ENCODE measurements at regions not wholly inside any gene's neighbourhood (a gene's known extent, or its start where the extent isn't known, plus 50 kb on each side); places are given as distances from the start of the nearest gene placed in this dataset.

GRCh38 chr2:66255867-66256266, 179.1 kb upstream of the MEIS1 start:
- TF ChIP-seq PRDM1 (tag by site-specific recombination; IDR thresholded peaks at IDR 0.05) (no peak), CTCF (tag by site-specific recombination; IDR thresholded peaks at IDR 0.05) (no peak), PRDM4 (tag by site-specific recombination; IDR thresholded peaks at IDR 0.05) (no peak), GLI4 (tag by site-specific recombination; IDR thresholded peaks at IDR 0.05) (no peak), ZNF776 (tag by site-specific recombination; IDR thresholded peaks at IDR 0.05; ENCODE audit: borderline replicate concordance) (no peak), MZF1 (tag by site-specific recombination; IDR thresholded peaks at IDR 0.05; ENCODE audit: borderline replicate concordance) (no peak), ZNF302 (tag by site-specific recombination; IDR thresholded peaks at IDR 0.05; ENCODE audit: low read depth) (no peak), YY1 (tag by site-specific recombination; IDR thresholded peaks at IDR 0.05) (no peak), REST (tag by site-specific recombination; IDR thresholded peaks at IDR 0.05) (no peak), ZNF707 (tag by site-specific recombination; IDR thresholded peaks at IDR 0.05) (no peak), ZNF311 (tag by site-specific recombination; IDR thresholded peaks at IDR 0.05; ENCODE audit: borderline replicate concordance) (no peak)
- TF ChIP-seq, protein P1, sequence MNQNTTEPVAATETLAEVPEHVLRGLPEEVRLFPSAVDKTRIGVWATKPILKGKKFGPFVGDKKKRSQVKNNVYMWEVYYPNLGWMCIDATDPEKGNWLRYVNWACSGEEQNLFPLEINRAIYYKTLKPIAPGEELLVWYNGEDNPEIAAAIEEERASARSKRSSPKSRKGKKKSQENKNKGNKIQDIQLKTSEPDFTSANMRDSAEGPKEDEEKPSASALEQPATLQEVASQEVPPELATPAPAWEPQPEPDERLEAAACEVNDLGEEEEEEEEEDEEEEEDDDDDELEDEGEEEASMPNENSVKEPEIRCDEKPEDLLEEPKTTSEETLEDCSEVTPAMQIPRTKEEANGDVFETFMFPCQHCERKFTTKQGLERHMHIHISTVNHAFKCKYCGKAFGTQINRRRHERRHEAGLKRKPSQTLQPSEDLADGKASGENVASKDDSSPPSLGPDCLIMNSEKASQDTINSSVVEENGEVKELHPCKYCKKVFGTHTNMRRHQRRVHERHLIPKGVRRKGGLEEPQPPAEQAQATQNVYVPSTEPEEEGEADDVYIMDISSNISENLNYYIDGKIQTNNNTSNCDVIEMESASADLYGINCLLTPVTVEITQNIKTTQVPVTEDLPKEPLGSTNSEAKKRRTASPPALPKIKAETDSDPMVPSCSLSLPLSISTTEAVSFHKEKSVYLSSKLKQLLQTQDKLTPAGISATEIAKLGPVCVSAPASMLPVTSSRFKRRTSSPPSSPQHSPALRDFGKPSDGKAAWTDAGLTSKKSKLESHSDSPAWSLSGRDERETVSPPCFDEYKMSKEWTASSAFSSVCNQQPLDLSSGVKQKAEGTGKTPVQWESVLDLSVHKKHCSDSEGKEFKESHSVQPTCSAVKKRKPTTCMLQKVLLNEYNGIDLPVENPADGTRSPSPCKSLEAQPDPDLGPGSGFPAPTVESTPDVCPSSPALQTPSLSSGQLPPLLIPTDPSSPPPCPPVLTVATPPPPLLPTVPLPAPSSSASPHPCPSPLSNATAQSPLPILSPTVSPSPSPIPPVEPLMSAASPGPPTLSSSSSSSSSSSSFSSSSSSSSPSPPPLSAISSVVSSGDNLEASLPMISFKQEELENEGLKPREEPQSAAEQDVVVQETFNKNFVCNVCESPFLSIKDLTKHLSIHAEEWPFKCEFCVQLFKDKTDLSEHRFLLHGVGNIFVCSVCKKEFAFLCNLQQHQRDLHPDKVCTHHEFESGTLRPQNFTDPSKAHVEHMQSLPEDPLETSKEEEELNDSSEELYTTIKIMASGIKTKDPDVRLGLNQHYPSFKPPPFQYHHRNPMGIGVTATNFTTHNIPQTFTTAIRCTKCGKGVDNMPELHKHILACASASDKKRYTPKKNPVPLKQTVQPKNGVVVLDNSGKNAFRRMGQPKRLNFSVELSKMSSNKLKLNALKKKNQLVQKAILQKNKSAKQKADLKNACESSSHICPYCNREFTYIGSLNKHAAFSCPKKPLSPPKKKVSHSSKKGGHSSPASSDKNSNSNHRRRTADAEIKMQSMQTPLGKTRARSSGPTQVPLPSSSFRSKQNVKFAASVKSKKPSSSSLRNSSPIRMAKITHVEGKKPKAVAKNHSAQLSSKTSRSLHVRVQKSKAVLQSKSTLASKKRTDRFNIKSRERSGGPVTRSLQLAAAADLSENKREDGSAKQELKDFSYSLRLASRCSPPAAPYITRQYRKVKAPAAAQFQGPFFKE (tag by site-specific recombination; IDR thresholded peaks at IDR 0.05; ENCODE audit: borderline replicate concordance): no peak
- TF ChIP-seq, protein P2, sequence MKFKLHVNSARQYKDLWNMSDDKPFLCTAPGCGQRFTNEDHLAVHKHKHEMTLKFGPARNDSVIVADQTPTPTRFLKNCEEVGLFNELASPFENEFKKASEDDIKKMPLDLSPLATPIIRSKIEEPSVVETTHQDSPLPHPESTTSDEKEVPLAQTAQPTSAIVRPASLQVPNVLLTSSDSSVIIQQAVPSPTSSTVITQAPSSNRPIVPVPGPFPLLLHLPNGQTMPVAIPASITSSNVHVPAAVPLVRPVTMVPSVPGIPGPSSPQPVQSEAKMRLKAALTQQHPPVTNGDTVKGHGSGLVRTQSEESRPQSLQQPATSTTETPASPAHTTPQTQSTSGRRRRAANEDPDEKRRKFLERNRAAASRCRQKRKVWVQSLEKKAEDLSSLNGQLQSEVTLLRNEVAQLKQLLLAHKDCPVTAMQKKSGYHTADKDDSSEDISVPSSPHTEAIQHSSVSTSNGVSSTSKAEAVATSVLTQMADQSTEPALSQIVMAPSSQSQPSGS (tag by site-specific recombination; IDR thresholded peaks at IDR 0.05; ENCODE audit: low read depth): no peak
